GM19324 (cell line): ENCODE measurements at regions not wholly inside any gene's neighbourhood (a gene's known extent, or its start where the extent isn't known, plus 50 kb on each side); places are given as distances from the start of the nearest gene placed in this dataset.
"Not testable (repeated sequence)": the region's sequence is repeated elsewhere in the genome, so short reads cannot be mapped to it uniquely, and the experiment has no call there.

Experiments used
- ATAC-seq: cut with Tn5 transposase; IDR thresholded peaks from one replicate; pipeline ENCODE4 v1.9.1; 2021; ENCODE audit warnings: mild to moderate bottlenecking, moderate library complexity; ENCODE audit not compliant: unreplicated experiment, low FRiP score

DNA sequence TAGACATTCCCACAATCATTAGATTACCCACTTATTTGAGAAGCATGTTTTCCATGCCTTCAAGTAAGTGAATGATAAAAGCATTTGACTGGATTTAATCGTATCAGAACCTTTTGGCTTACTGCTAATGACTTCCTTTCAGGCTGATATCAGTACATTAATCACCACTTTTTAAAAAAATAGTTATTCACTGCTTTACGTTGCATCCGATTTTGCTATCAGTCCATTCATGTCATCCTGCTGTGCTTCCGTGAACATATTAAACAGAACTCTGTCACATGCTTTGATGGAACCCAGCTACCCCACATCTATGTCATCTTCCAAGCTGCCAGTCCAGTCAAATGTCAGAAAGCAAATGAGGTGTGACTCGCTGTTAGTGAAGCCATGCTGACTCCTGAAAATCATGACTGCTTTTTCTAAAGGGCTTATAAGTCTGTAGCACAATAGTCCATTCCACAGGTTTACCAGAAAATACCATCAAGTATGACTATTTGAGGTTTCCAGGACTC, 440.9 kb downstream of the IRS2 start:
- ATAC-seq: no peak

DNA sequence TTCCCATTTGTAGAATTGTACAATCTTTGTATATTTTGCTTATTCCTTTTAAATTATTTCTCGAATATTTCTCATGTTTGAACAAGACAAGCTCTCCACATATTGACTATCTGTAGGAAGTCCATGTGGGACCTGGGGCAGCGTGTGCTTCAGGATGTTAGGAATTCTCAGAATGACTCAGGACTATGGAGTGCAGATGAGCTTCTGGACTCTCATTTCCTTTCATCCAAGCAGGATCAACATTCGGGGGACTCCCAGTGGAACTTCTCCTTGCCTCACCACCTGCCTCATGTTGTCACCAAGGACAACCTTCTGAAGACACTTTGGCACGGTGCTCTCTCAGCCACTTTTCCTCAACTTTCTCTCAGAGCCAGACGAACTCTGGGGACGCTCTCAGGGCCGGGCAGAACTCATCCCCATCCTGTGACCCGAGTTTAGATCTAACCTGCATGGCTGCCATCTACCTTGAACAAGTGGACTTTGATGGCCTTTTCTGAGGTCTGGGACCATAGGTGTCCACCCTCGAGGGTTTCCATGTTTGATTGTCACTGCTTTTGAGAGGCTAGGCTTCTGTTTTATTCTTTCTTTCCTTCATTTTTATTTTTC, 441.7 kb downstream of the IRS2 start:
- no peak for ATAC-seq

DNA sequence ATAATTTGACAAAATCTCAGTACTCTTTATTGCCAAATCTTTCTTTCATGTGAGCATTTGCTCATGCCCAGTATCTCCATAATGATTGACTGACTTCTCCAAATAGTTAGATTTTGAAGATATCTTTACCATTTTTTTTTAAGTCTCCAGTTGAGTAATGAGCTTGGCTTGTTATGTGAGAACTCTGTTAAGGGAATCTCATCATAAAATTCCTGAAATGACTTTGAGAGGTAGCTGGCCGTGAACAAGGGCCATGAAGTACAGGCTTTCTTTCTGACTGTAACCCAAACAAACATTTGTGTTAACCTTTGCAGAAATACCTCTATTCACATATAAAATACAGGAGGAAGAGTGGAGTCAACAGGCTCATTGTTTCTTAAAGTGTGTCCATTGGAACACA, 449.7 kb downstream of the IRS2 start:
- no peak for ATAC-seq

DNA sequence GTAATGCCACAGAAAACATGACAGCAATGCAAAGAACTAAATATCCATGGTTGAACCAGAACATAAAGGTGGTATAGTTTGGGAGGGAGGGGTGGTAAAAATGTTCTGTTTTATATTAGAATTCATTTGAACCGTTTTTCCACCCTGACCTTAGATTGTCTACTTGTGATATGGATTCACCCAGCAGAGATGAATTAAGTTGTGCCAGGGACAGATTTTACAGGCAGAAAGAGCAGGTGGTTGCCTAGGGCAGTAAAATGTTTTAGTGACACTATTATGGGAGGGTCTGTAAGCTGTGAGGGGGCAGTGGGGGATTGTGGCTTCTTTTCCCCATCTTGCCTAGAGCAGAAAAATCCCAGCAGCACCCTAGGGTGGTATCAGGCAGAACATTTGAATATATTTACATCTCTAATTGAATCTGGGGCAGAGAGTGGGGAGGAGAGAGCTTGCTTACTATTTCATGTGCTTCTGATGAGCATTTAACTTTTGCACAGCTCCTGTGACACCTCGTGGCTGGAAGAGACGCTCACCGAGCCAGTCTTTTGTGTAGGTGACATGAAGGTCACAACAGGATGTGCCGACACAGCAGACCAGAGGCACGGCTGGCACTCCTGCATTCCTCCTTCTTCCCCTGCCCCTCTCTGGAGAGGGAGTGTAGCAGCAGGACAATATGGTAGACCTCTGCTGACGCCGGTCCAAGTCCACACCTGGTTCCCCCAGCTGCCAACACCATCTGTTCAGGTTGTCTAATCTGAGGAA, 452.3 kb downstream of the IRS2 start:
- ATAC-seq: no peak

DNA sequence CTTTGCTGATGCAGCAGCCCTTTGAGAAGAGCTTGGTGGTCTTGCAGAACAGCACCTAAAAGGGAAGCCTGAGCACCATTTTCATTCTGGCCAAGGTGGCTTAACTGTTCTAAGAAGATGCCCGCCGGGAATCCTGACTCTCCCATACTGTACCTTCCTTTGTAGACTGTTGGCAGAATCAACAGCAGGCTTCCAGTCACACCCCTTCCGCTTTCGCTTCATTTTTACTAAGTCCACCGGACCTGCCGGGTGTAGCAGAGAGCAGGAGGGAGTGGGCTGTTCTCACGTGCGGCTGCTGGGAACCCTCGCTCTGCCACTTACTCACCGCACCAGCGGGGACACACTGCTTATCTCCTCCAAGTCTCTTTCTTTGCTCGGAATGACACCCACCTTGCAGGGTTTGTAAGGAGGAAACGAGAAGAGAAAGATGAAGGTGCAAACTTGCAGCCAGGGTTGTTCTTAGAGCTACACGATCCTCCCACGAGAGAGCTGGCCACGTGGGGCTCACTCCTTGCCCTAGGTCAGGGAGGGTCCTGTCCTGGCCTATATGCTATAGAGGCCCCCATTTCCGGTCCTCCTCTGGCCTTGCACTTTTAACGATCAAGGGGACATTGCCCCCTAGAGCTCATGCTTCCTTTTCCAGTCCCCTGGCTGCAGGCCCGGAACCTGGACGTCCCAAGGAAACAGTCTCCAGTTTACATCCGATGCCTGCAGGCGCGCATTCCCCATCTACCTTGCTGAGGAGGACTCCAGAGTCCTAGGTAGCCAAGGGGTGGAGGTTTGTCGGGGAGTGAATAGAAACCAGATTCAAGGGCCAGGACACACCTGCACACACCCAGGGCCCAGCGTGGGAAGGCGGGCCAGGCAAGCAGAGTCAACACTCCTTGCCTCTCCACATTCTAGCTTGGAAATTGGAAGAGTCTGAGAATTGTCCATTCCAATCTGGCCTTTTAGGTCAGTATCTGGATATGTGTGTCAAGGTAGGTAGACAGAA, 453.6 kb downstream of the IRS2 start:
- ATAC-seq: no peak

DNA sequence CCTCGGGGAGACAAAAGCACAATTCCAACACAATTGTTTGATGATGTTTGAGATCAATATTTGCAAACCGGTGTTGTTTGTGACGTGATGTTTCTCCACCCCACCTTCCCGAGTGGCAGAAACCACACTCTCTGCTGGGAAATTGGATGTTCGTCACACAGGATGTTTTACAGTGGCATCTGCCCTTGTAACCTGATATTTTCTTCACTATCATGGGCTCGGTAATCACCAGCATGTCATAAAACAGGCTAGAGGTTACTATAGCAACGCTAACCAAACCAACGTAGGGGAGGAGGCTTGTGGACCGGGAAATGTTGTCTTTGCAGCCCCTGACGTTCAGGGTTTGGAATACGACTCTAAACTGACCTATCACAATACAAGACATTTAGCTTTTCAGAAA, 454.5 kb downstream of the IRS2 start:
- no peak for ATAC-seq

DNA sequence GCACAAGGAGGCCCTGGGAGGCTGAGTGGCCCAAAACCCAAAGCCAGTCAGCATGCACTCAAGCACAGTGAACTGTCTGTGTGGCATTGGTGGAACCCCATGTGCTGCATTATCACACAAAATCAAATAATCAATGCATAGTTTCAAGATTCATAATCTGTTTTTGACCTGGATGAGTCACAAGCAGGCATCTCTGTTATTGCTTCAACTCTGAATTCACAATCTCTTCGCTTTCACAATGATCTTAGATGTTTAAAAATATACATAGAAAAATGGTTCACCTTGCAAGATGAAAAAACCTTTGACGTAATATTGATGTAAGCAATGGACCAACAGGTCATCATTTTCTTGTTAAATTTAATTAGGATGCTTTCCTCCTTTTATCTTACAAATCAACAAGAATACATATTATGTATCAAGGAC, 455.4 kb downstream of the IRS2 start:
- no peak for ATAC-seq

DNA sequence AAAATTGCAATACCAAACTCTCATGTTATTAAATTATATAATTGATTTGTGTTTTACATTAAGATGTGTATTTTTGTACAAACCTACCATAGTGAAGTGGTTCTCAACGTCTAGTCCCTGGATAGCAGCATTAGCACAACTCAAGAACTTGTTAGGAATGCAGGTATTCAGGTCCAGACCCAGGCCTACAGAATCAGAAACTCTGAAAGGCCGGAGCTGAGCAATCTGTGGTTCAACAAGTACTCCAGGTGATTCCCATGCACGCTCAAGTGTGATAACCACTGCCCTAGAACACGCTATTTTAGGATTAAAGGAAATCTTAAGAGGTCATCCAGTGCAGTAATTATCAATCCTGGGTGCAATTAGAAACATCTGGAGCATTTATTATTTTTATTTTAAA, 456.3 kb downstream of the IRS2 start:
- no peak for ATAC-seq

DNA sequence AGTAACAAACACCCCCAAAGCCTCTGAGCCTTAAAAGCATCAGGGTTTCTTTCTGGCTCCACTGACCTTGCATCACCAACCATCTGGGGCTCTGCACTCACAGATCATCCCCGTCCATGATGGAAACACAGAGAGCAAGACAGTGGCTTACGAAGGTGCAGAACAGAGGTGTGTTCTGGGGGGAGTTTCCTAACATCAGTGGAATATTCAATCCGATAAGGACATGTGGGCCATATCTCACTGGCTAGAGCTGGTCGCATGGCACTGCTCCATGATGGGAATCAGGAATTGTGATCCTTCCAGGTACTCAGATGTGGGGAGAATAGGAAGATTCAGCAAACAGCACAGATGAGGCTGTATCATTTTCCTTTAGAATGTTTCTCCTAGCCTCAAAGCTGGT, 457.2 kb downstream of the IRS2 start:
- ATAC-seq: no peak

DNA sequence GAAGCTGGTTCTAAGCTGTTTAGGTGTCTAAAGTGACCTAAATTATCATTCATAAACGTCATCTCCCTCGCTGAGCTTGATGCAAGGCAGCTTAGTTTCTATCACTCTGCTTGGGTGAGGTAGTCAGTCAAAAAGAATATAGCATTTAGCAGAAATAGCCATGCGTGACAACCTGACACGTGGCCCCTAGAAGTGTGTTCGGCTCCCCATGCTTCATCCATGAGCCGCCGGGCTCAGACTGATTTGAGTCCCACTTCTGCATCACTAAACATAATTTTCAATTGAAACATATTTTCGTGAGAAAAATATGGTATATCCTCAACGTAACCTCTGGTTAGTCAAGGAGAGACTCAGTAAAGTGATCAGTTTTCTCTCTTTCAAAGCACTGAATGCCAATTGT, 459.8 kb downstream of the IRS2 start:
- ATAC-seq: no peak

DNA sequence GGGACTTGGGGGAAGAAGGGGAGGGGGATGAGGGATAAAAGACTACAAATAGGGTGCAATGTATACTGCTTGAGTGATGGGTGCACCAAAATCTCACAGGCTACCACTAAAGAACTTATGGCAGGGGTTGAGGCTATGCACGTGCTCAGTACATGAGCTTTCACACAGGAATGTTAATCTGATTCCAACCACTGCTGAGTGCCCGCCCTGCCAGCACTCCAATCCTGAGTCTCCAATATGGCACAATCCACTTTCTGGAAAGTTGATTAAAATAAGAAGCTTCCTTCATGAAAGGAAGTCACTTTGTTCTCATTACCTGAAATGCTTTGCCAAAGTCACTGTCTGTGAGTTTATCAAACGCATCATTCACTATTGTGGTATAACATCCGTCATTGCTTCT, 463.0 kb downstream of the IRS2 start:
- ATAC-seq: no peak

DNA sequence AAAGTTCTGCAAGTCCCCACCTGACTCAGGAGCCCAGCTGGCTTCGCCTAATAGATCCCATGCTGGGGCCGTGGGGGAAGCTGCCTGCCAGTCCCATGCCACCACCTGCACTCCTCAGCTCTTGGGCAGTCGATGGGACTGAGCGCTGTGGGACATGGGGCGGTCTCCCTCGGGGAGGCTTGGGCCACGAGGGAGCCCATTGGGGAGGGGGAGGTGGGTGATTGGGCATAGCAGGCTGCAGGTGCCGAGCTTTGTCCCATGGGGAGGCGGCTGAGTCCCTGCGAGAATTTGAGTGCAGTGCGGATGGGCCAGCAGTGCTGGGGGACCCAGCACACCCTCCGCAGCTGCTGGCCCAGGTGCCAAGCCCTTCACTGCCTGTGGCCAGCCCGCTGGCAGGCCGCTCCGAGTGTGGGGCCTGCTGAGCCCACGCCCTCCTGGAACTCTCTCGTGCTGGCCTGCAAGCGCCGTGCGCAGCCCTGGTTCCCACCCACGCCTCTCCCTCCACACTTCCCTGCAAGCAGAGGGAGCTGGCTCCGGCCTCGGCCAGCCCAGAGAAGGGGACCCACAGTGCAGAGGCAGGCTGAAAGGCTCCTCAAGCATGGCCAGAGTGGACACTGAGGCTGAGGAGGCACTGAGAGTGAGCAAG, 467.3 kb downstream of the IRS2 start:
- ATAC-seq: no peak

DNA sequence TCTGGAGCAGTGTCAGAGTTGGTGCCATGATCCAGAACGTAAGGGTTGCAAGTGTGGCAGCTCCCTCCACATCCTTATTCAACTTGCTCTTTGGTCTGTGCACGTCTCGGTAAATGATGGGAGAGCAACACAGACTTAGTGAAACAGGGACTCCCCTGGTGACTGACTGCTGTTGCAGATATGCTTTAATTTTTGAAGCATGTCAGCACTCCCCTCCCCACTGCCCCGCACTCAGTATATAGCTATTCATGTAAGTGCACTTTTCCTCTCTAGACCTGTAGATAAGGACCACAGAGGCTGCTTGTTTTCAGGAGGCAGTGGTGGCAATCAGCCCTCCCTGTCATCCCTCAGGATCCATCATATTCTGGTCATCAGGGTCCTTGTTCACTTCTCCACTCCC, 470.9 kb downstream of the IRS2 start:
- ATAC-seq: no peak

DNA sequence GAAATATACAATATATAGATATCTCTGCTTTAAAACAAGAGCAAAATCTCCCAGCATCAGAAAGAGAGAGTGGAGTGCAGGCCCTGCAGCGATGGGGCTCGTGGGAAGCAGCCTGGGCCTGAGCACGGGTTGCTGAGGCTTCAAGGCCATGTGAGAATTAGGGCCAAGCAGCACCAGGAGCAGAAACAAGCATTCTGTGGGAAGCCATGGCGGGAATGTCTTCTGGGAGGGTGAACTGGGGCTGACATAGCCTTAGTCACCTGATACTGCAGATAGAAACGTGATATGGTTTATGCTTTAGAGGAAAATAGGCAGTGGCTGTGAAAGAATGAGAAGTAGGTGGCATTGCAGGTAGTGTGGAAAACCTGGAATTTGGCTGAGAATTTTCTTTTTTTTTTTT, 472.3 kb downstream of the IRS2 start:
- no peak for ATAC-seq

DNA sequence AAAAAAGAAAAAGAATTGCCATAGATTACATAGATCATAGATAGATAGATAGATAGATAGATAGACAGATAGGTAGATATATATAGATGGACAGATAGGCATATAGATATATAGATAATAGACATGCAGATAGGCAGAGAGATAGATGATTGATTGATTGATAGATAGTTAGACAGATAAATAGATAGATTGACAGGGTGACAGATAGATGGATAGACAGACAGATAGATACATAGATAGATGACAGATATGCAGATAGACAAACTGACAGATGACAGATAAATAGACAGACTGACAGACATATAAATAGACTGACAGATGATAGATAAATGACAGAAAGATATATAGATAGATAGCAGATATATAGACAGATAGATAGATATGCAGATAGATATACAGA, 474.0 kb downstream of the IRS2 start:
- no peak for ATAC-seq

DNA sequence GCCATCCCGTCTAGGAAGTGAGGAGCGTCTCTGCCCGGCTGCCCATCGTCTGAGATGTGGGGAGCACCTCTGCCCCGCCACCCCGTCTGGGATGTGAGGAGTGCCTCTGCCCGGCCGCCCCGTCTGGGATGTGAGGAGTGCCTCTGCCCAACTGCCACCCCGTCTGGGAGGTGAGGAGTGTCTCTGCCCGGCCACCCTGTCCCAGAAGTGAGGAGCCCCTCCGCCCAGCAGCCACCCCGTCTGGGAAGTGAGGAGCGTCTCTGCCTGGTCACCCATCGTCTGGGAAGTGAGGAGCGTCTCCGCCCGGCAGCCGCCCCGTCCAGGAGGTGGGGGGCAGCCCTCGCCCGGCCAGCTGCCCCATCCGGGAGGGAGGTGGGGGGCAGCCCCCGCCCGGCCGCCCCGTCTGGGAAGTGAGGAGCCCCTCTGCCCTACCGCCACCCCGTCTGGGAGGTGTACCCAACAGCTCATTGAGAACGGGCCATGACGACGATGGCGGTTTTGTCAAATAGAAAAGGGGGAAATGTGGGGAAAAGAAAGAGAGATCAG, 474.9 kb downstream of the IRS2 start:
- ATAC-seq: not testable (repeated sequence)

DNA sequence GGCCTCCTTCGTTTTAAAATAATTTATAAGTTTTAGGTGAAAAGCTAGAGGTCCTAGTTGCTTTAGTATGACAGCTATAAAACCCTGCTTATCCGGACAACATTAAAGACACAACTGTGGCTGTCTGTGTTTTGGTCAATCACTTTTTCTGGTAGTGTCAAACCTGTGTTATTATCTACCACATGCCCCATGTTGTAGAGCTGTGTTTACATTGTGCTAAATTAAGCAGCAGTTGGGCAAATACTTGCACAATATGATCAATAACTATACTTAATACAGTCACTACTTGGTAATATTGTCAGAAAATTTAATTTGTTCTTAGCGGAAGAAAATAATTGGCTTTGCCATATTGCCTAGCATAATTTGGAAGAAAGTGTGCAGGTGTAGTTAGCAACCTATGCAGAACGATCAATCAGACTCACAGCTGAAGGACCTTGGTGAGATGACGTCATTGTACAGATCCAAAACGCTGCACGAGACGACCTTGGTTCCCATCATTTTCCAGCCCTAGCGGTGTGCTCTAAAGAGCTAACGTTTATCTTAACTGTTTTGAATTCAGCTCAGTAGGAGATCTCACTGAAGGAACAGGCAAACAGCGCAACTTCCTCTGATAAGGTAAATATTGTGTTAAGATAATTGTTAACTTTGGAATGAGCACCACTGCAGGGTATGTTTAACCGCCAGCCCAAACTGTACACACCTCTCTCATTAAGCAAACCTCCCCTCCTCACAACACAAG, 476.6 kb downstream of the IRS2 start:
- ATAC-seq: no peak

DNA sequence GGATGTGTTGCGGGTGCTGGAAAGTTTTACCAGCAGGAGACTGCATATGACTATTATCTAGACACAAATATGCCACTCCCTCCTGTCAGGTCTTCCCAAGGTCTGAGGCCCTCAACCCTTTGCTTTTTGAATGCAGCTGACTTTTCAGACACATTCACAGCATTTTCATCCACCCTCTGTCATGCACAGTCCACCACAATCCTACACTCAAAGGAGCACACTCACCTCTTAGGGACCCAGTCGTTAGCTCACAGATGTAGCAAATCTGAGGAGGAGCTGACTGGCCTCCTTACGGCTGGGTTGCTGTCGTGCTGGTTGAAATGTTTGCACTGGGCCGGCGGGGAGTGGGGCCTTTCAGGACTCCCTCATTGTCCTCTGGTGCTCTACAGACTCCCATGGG, 479.4 kb downstream of the IRS2 start:
- ATAC-seq: no peak

DNA sequence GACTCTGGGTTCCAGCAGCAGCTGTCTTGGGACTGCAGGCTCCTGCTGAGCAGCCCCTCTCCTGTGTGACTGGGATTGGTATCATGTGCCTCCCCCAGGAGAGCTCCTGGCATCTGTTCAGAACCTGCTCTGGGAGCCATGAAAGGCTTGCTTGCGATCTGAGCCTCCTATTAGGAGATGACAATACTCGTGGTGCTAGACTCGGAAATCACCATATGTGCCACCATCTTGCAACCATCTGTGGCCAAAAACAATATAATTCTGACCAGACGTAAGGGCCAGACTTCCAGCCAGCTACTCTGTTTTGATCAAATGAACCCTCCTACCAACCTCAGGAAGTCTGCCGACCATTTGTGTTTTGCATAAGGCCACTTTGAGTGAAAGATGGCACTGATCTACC, 484.7 kb downstream of the IRS2 start:
- no peak for ATAC-seq

DNA sequence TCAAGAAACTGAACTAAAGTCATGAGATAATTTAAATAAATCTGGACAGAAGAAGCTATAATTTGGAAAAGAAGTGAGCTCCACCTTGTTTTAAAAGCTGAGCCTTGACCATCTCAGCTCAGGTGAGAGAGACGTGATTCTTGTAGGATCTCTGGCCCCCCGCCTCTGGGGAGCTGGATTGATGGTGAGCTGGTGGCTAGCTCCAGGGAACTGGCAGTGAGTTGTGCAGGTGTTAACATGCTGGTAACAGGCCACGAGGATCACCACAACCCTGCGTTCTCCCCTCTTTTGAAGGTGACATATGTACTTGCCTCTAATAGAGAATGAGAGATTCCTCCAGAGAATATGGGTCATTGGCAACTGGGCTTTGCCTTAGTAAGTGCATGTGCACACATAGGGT, 485.1 kb downstream of the IRS2 start:
- no peak for ATAC-seq
